GM12878 (cell line): ENCODE measurements at regions not wholly inside any gene's neighbourhood (a gene's known extent, or its start where the extent isn't known, plus 50 kb on each side); places are given as distances from the start of the nearest gene placed in this dataset.

Experiments used
- CBFB ChIP-seq: IDR thresholded peaks from 2 replicates; pipeline ENCODE4 v1.6.1; 2016; ENCODE audit warnings: antibody characterized with exemption, low read depth
- ESRRA ChIP-seq: IDR thresholded peaks from 2 replicates; pipeline ENCODE4 v1.6.1; 2012; ENCODE audit warnings: mild to moderate bottlenecking, low read length, improper control_type of control experiment
- MYC ChIP-seq: IDR thresholded peaks from 2 replicates; pipeline ENCODE4 v1.6.1; 2011; ENCODE audit warnings: mild to moderate bottlenecking, low read length, moderate library complexity, inconsistent platforms; ENCODE audit not compliant: insufficient read depth, insufficient replicate concordance, insufficient read length, severe bottlenecking
- POLR2A ChIP-seq: IDR thresholded peaks from 2 replicates; pipeline ENCODE4 v1.6.1; 2011; ENCODE audit warnings: low read depth, mild to moderate bottlenecking, low read length
- ZNF207 ChIP-seq: fragments of 450-650 bp; IDR thresholded peaks from 2 replicates; pipeline ENCODE4 v1.6.1; 2014; ENCODE audit warnings: antibody characterized with exemption, mild to moderate bottlenecking, borderline replicate concordance
- ZNF384 ChIP-seq: IDR thresholded peaks from 2 replicates; pipeline ENCODE4 v1.6.1; 2012; ENCODE audit warnings: low read depth, mild to moderate bottlenecking, low read length, improper control_type of control experiment, borderline replicate concordance
- TF ChIP-seq, protein P1 (sequence below): fragments of 450-650 bp; IDR thresholded peaks from 2 replicates; pipeline ENCODE4 v1.6.1; 2016; ENCODE audit warnings: mild to moderate bottlenecking
- TF ChIP-seq, protein P2 (sequence below): fragments of 150-350 bp; IDR thresholded peaks from 2 replicates; pipeline ENCODE4 v1.6.1; 2016; ENCODE audit warnings: low read depth, low read length
- TF ChIP-seq, protein P3 (sequence below), 3 experiments: IDR thresholded peaks in 2 of 3; conservative IDR thresholded peaks in 1 of 3; 2 replicates each; pipeline ENCODE4 v1.5.1; 2011; ENCODE audit warnings: low read depth in 3 of 3, low read length in 3 of 3, mild to moderate bottlenecking in 3 of 3, control low read depth in 2 of 3, moderate library complexity in 2 of 3, inconsistent platforms in 1 of 3, mixed read lengths in 1 of 3; ENCODE audit not compliant: control insufficient read depth in 2 of 3, insufficient read depth in 1 of 3; ENCODE audit errors: extremely low read depth in 1 of 3

DNA sequence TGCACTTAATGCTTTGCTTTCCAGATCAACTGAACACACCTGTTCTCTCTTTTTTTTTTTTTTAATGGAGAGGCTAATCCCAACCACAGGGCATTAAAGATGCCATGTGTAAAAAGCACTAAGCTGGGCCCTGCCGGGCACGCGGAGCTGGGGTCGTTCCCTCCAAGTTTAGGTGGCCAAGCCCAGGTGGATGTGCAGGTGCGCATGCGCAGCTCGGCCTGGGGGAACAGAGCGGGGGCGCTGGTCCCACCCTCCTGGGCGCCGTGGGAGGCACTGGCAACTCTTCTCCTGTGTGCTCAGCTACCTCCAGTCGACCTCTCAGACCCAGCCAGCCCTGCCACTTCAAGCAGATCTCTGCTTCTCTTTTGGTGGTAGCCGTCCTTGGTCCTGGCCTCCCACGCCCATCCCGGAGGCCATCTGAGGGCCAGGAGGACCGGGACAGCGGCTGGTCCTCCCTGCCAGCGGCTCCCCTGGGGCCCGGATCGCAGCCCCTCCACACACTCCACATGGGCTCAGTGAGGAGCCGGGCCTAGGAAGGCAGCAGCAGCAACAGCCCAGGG lies 679.3 kb downstream of the BCL11B start:
- TF ChIP-seq ESRRA, result no peak
- no peak for TF ChIP-seq CBFB
- TF ChIP-seq ZNF384, result no peak
- no peak for TF ChIP-seq POLR2A
- TF ChIP-seq, protein P1, sequence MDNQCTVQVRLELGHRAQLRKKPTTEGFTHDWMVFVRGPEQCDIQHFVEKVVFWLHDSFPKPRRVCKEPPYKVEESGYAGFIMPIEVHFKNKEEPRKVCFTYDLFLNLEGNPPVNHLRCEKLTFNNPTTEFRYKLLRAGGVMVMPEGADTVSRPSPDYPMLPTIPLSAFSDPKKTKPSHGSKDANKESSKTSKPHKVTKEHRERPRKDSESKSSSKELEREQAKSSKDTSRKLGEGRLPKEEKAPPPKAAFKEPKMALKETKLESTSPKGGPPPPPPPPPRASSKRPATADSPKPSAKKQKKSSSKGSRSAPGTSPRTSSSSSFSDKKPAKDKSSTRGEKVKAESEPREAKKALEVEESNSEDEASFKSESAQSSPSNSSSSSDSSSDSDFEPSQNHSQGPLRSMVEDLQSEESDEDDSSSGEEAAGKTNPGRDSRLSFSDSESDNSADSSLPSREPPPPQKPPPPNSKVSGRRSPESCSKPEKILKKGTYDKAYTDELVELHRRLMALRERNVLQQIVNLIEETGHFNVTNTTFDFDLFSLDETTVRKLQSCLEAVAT, result no peak
- TF ChIP-seq, protein P2, sequence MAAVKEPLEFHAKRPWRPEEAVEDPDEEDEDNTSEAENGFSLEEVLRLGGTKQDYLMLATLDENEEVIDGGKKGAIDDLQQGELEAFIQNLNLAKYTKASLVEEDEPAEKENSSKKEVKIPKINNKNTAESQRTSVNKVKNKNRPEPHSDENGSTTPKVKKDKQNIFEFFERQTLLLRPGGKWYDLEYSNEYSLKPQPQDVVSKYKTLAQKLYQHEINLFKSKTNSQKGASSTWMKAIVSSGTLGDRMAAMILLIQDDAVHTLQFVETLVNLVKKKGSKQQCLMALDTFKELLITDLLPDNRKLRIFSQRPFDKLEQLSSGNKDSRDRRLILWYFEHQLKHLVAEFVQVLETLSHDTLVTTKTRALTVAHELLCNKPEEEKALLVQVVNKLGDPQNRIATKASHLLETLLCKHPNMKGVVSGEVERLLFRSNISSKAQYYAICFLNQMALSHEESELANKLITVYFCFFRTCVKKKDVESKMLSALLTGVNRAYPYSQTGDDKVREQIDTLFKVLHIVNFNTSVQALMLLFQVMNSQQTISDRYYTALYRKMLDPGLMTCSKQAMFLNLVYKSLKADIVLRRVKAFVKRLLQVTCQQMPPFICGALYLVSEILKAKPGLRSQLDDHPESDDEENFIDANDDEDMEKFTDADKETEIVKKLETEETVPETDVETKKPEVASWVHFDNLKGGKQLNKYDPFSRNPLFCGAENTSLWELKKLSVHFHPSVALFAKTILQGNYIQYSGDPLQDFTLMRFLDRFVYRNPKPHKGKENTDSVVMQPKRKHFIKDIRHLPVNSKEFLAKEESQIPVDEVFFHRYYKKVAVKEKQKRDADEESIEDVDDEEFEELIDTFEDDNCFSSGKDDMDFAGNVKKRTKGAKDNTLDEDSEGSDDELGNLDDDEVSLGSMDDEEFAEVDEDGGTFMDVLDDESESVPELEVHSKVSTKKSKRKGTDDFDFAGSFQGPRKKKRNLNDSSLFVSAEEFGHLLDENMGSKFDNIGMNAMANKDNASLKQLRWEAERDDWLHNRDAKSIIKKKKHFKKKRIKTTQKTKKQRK, result no peak
- no peak for TF ChIP-seq ZNF207
- TF ChIP-seq MYC, result no peak
- TF ChIP-seq, protein P3, sequence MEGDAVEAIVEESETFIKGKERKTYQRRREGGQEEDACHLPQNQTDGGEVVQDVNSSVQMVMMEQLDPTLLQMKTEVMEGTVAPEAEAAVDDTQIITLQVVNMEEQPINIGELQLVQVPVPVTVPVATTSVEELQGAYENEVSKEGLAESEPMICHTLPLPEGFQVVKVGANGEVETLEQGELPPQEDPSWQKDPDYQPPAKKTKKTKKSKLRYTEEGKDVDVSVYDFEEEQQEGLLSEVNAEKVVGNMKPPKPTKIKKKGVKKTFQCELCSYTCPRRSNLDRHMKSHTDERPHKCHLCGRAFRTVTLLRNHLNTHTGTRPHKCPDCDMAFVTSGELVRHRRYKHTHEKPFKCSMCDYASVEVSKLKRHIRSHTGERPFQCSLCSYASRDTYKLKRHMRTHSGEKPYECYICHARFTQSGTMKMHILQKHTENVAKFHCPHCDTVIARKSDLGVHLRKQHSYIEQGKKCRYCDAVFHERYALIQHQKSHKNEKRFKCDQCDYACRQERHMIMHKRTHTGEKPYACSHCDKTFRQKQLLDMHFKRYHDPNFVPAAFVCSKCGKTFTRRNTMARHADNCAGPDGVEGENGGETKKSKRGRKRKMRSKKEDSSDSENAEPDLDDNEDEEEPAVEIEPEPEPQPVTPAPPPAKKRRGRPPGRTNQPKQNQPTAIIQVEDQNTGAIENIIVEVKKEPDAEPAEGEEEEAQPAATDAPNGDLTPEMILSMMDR (IDR thresholded peaks at IDR 0.05 in 2 of 3, conservative IDR thresholded peaks at IDR 0.05 in 1 of 3; ENCODE audit: control insufficient read depth in 2 of 3, extremely low read depth in 1 of 3, insufficient read depth in 1 of 3, low read depth in 3 of 3, low read length in 3 of 3), result no peak
